ENCODE measurements at regions not wholly inside any gene's neighbourhood (a gene's known extent, or its start where the extent isn't known, plus 50 kb on each side); places are given as distances from the start of the nearest gene placed in this dataset.

- DNase-seq = no peak
Observed at GRCh38 chr10:6756716-6757115, 176.6 kb upstream of the PRKCQ start.

- peak; percentile 31 for DNase-seq
Observed at GRCh38 chr10:6755781-6756460, 175.8 kb upstream of the PRKCQ start.

GRCh38 chr10:6753644-6754043, 173.6 kb upstream of the PRKCQ start:
- DNase-seq = no peak

GRCh38 chr10:6751363-6751762, 171.3 kb upstream of the PRKCQ start:
- no peak for DNase-seq

GRCh38 chr10:6748981-6749635, 169.0 kb upstream of the PRKCQ start:
- DNase-seq = no peak

GRCh38 chr10:6748029-6748428, 168.0 kb upstream of the PRKCQ start:
- DNase-seq = no peak

GRCh38 chr10:6746782-6747181, 166.7 kb upstream of the PRKCQ start:
- no peak for DNase-seq

- no peak for DNase-seq
Observed at GRCh38 chr10:6743291-6743849, 163.3 kb upstream of the PRKCQ start.

- peak; percentile 61 for DNase-seq
Observed at GRCh38 chr10:6741541-6741941, 161.5 kb upstream of the PRKCQ start.

- DNase-seq = no peak
Observed at GRCh38 chr10:6739530-6740174, 159.6 kb upstream of the PRKCQ start.

GRCh38 chr10:6738112-6738768, 158.2 kb upstream of the PRKCQ start:
- no peak for DNase-seq

GRCh38 chr10:6737758-6738111, 157.7 kb upstream of the PRKCQ start:
- no peak for DNase-seq

- DNase-seq = no peak
Observed at GRCh38 chr10:6737080-6737641, 157.1 kb upstream of the PRKCQ start.

- DNase-seq = no peak
Observed at GRCh38 chr10:6734286-6734685, 154.2 kb upstream of the PRKCQ start.

GRCh38 chr10:6729861-6730344, 149.8 kb upstream of the PRKCQ start:
- no peak for DNase-seq

GRCh38 chr10:6729071-6729774, 149.1 kb upstream of the PRKCQ start:
- no peak for DNase-seq

GRCh38 chr10:6726924-6727323, 146.8 kb upstream of the PRKCQ start:
- DNase-seq = no peak

GRCh38 chr10:6722616-6723004, 142.5 kb upstream of the PRKCQ start:
- no peak for DNase-seq

GRCh38 chr10:6721964-6722615, 142.0 kb upstream of the PRKCQ start:
- no peak for DNase-seq

- DNase-seq = no peak
Observed at GRCh38 chr10:6721480-6721879, 141.4 kb upstream of the PRKCQ start.

- no peak for DNase-seq
Observed at GRCh38 chr10:6719561-6719960, 139.5 kb upstream of the PRKCQ start.

GRCh38 chr10:6718550-6718949, 138.5 kb upstream of the PRKCQ start:
- DNase-seq = no peak

All from MV-4-11 (cell line).